HL-60 (cell line): ENCODE measurements at regions not wholly inside any gene's neighbourhood (a gene's known extent, or its start where the extent isn't known, plus 50 kb on each side); places are given as distances from the start of the nearest gene placed in this dataset.

Experiments used
- DNase-seq, 2 experiments: peaks; one replicate each; pipeline ENCODE4 v3.0.0-alpha.2; 2010 to 2020; ENCODE audit warnings: low read depth in 1 of 2, low spot score in 1 of 2
- H3K27ac ChIP-seq: fragments of 250-450 bp; sonication (Bioruptor Pico); replicated peaks from 2 replicates; pipeline ENCODE4 v1.5.1; 2020; ENCODE audit warnings: mild to moderate bottlenecking, moderate library complexity
- H3K27me3 ChIP-seq: fragments of 250-450 bp; sonication (Bioruptor Pico); 2 replicates; pipeline ENCODE4 v1.5.1; 2021; ENCODE audit warnings: mild to moderate bottlenecking, moderate library complexity; ENCODE audit not compliant: insufficient read depth, poor library complexity, severe bottlenecking
- H3K4me3 ChIP-seq: replicated peaks from 2 replicates; pipeline ENCODE4 v1.5.1; 2011; ENCODE audit warnings: mild to moderate bottlenecking, control low read depth, low read length; ENCODE audit not compliant: insufficient read depth
- GABPA ChIP-seq: IDR thresholded peaks from 2 replicates; pipeline ENCODE4 v1.6.1; 2012; ENCODE audit warnings: low read depth
- POLR2AphosphoS5 ChIP-seq: IDR thresholded peaks from 2 replicates; pipeline ENCODE4 v1.6.1; 2012; ENCODE audit warnings: low read depth
- SPI1 ChIP-seq: IDR thresholded peaks from 2 replicates; pipeline ENCODE4 v1.6.1; 2012; ENCODE audit warnings: low read depth, mild to moderate bottlenecking, borderline replicate concordance
- TF ChIP-seq, protein P1 (sequence below): IDR thresholded peaks from 2 replicates; pipeline ENCODE4 v1.6.1; 2012; ENCODE audit warnings: low read depth; ENCODE audit not compliant: insufficient replicate concordance
- TF ChIP-seq, protein P2 (sequence below): IDR thresholded peaks from one replicate; pipeline ENCODE4 v1.5.1; 2011; ENCODE audit warnings: low read length, control low read depth, inconsistent platforms; ENCODE audit not compliant: insufficient read depth

DNA sequence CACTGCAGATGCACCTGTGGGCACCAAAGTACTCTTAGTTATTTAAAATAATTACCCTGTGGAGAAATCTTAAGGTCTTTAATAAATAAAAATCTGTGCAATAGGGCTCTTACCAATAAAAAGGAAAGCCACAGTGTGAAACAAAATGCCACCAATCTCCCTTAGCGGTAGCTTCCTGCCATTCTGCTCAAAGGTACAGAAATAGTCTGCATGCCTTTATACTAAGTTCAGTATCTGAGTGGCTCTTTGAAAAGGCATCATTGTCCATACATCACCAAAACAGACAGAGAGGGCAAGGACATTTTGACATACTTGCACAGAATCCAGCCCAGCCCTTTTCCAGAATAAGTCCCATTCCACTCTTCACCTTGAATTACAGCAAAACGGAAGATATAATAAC lies 161.0 kb downstream of the KLF12 start:
- no peak for DNase-seq
- H3K27ac ChIP-seq, result no peak overlapping the region
- H3K4me3 ChIP-seq, result no peak overlapping the region
- TF ChIP-seq GABPA (no peak), SPI1 (no peak), POLR2AphosphoS5 (no peak)
- TF ChIP-seq, protein P1, sequence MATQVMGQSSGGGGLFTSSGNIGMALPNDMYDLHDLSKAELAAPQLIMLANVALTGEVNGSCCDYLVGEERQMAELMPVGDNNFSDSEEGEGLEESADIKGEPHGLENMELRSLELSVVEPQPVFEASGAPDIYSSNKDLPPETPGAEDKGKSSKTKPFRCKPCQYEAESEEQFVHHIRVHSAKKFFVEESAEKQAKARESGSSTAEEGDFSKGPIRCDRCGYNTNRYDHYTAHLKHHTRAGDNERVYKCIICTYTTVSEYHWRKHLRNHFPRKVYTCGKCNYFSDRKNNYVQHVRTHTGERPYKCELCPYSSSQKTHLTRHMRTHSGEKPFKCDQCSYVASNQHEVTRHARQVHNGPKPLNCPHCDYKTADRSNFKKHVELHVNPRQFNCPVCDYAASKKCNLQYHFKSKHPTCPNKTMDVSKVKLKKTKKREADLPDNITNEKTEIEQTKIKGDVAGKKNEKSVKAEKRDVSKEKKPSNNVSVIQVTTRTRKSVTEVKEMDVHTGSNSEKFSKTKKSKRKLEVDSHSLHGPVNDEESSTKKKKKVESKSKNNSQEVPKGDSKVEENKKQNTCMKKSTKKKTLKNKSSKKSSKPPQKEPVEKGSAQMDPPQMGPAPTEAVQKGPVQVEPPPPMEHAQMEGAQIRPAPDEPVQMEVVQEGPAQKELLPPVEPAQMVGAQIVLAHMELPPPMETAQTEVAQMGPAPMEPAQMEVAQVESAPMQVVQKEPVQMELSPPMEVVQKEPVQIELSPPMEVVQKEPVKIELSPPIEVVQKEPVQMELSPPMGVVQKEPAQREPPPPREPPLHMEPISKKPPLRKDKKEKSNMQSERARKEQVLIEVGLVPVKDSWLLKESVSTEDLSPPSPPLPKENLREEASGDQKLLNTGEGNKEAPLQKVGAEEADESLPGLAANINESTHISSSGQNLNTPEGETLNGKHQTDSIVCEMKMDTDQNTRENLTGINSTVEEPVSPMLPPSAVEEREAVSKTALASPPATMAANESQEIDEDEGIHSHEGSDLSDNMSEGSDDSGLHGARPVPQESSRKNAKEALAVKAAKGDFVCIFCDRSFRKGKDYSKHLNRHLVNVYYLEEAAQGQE, result no peak
- TF ChIP-seq, protein P2, sequence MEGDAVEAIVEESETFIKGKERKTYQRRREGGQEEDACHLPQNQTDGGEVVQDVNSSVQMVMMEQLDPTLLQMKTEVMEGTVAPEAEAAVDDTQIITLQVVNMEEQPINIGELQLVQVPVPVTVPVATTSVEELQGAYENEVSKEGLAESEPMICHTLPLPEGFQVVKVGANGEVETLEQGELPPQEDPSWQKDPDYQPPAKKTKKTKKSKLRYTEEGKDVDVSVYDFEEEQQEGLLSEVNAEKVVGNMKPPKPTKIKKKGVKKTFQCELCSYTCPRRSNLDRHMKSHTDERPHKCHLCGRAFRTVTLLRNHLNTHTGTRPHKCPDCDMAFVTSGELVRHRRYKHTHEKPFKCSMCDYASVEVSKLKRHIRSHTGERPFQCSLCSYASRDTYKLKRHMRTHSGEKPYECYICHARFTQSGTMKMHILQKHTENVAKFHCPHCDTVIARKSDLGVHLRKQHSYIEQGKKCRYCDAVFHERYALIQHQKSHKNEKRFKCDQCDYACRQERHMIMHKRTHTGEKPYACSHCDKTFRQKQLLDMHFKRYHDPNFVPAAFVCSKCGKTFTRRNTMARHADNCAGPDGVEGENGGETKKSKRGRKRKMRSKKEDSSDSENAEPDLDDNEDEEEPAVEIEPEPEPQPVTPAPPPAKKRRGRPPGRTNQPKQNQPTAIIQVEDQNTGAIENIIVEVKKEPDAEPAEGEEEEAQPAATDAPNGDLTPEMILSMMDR, result no peak
- H3K27me3 ChIP-seq, result no peaks in the 10 kb centered on the region

DNA sequence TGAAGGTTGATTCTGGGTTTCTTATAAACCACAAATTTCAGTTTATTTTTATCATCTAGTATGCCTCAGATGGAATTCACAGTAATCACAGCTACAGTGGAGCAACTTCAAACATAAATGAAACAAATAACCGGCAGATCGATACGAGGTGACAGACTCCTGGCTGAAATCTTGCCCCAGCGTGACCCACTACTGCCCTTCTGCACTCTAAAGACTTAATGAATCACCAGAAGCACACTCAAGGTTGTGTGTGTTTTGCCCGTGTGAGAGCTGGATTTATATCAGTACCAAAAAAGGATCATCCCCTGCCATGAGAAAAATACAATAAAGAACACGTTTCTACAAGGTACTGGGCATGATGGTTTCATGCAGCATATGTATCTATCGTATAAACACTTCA lies 161.7 kb downstream of the KLF12 start:
- no peak for TF ChIP-seq POLR2AphosphoS5
- TF ChIP-seq, protein P1, result no peak
- TF ChIP-seq GABPA, result no peak
- TF ChIP-seq, protein P2, result no peak
- TF ChIP-seq SPI1, result no peak
- Histone ChIP-seq H3K27me3 (no peaks in the 10 kb centered on the region), H3K4me3 (no peak overlapping the region), H3K27ac (no peak overlapping the region)
- DNase-seq, result no peak

DNA sequence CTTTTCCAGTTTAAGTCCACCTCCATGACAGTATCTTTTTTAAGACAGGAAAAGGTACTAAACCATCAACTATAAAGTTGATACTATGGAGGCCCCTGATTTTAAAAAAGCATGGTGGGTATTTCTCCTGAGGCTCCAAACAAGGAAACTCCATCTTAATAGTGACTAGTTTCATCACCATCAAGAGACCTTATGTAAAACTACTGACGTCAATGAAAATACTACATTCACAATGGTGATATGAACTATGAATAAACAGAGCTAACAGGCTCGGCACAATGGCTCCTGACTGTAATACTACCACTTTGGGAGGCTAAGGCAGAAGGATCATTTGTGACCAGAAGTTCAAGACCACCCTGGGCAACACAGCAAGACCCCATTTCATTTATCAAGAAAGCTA lies 162.7 kb downstream of the KLF12 start:
- H3K27me3 ChIP-seq, result no peaks in the 10 kb centered on the region
- no peak for TF ChIP-seq SPI1
- TF ChIP-seq, protein P1, result no peak
- TF ChIP-seq, protein P2, result no peak
- no peak for TF ChIP-seq POLR2AphosphoS5
- no peak for TF ChIP-seq GABPA
- no peak overlapping the region for H3K27ac ChIP-seq
- DNase-seq, result no peak
- H3K4me3 ChIP-seq, result no peak overlapping the region
